ENCODE measurements at regions not wholly inside any gene's neighbourhood (a gene's known extent, or its start where the extent isn't known, plus 50 kb on each side); places are given as distances from the start of the nearest gene placed in this dataset.

DNA sequence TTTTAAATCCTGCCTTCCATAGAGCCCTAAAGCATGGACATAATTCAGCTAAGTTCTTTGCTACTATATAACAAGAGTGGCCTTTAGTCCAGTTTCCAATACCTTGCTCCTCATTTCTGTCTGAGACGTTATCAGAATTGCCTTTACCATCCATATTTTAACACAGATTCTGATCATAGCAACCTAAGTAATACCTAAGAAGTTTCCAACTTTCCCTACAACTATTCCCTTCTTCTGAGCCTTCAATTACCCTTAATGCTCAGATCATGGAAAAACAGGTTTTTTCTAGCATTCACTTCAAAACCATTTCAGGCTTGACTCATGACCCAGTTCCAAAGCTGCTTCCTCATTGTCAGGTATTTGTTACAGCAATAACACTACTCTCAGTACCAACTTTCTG, 367.1 kb downstream of the C6orf118 start:
- TF ChIP-seq RAD21 (CRISPR knock-in tag; IDR thresholded peaks at IDR 0.05) (no peak), SIX4 (CRISPR knock-in tag; IDR thresholded peaks at IDR 0.05) (no peak), KLF9 (CRISPR knock-in tag; IDR thresholded peaks at IDR 0.05; ENCODE audit: low read depth) (no peak), MYNN (CRISPR knock-in tag; IDR thresholded peaks at IDR 0.05; ENCODE audit: low read depth) (no peak), ZFP37 (CRISPR knock-in tag; IDR thresholded peaks at IDR 0.05; ENCODE audit: borderline replicate concordance) (no peak)

Measured in HepG2 (cell line).